HG03159 (cell line): ENCODE measurements at regions not wholly inside any gene's neighbourhood (a gene's known extent, or its start where the extent isn't known, plus 50 kb on each side); places are given as distances from the start of the nearest gene placed in this dataset.

Experiments used
- ATAC-seq: cut with Tn5 transposase; IDR thresholded peaks from one replicate; pipeline ENCODE4 v1.9.1; 2021; ENCODE audit warnings: mild to moderate bottlenecking, moderate library complexity; ENCODE audit not compliant: unreplicated experiment

DNA sequence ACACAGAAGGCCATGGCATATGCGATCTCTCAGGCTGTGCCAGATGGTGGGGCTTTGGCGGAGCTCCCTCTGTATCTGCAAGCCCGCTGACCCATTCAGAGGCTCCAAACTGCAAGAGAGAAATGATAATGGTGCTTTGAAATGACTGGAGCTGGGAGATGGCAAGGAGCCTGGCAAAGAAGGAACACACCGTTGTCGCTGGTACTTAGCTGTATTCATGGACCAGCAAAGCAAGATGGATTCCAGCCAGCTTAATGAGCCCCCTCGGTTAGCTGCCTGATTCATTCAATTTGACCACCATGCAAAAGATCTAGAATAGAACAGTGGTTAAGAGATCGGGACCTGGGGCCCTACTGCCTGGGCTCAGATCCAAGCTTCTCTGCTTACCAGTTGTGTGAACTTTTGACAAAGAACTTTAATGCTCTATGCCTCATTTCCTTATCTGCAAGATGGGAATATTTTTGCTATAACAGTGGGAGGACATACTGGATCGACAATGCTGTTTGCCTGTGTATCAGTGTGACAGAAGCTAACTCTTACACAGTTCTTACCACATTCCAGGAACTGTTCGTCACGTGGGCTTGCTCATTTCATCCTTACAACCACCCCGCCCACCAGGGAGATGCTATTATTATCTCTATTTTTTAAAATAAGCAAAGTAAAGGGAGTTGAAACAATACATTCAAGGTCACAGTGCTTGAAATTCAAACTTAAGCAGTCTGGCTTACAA, 317.8 kb upstream of the SULF2 start:
- no peak for ATAC-seq

DNA sequence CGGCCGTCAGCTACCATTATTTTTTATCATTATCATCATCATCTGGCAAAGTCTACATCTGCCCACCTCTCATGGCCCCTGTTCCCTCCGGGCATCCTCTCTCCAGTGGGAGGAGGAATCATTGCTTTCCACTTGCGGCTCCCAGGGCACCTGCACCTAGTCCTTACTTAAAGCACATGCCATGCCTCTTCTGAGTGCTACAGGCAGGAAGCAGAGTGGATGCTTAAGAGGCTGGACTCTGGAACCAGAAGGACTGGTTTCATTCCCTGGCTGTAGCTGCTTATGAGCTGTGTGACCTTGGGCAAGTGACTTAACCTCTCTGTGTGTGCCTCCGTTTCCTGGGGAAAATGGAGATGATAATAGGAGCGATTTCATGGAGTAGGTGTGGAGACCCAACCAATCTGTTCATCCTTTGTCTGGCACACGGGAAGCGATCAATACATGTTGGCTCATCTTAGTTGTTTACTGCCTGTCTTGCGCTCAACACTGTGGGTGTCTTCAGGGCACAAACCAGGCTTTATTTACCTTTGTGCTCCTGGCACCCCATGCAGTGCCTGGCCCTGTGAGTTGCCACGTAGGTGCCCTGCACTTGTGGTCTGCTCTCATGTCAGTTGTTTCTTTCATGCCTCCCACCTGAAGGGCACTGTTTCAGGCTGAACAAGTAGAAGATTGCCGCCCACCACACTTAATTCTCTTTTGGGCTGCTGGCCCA, 317.0 kb upstream of the SULF2 start:
- no peak for ATAC-seq

DNA sequence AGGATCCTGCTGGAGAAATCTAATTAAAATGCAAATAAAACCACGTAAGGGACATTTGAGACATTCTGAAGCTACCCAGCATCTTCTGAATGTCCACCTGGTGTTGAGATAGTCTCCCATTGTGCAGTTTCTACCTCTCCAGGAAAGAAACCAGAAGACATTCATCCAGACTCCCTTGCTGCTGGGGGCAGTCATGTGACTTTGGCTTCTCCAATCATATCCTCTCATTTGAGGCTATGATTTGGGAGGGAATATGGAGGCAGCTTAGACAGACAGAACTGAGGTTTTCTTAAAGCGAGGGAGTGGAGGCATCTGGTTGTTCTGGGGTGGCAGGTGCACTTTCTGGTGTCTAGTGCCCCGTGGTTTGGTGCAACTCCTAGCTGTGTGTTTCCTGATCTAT, 315.2 kb upstream of the SULF2 start:
- ATAC-seq: no peak

DNA sequence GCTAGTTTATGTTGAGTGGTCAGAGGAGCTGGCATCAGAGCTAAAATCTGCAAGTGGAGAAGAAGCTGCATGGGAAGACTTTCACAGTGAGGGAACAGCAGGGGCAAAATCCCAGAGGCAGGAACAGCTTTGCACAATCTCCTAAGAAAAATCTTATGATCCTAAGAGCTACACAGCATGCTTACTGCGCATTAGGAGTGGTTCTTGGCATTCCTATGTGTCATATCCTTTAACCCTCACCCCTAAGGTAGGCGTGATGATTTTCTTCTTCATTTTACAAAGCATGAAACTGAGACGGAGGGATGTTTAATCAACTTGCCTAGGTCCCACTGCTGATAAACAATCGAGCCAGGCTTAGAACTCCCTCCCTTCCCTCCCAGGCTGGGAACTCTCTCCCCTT, 313.6 kb upstream of the SULF2 start:
- no peak for ATAC-seq

DNA sequence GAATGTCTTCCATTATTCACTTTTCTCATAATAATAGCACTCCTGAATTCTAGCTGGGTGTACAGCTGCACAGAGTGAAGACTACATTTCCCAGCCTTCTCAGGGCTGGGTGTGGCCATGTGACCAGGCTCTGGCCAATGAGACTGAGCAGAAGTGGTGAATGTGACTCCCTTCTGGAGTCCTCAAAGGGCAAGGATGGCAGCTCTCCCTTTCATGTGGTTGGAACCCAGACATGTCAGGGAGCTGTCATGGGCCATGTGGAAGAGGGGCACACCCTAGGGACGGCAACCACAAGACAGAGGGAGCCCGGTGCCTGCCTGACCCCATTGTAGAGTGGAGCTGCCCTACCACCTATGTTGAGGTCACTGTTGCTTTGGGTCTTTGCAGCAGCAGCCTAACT, 312.8 kb upstream of the SULF2 start:
- no peak for ATAC-seq

DNA sequence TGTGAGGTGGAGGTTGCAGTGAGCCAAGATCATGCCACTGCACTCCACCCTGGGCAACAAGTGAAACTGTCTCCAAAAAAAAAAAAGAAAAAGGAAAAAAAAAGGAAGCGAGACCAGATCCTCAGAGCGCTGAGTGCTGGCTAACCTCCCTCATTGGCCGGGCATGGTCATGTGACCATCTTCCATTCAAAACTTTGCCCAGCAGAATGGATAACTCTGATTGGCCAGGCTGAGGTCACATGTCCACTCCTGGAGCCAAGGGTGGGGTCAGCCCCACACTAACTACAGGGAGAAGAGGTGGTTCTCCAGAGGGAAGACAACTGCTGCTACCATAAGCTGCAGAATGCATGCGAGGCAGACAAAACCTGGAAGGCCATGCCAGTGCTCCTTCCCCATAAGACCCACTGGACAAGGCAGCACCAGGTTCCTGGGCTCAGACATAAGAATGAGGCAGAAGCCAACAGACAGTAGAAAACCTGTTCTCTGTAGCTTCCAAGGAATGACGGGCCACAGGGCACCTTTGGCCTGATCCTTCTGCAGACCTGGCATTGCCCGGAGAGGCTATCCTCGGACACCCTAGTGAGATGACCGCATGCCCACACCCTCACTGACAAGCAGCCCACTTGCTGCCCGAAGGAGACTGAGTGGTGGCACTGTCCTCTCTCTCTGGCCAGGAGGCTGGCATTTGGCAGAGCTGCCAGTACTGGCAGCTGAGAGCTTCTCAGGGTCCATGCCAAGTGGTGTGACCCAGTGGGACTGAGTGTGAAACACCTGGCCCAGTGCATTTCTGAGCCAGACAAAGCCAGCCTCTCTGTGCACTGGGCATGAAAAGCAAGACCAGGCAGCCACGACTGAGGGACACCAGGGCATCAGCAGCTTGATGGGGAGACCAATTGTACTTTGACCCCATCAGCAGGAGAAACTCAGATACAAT, 311.9 kb upstream of the SULF2 start:
- no peak for ATAC-seq

DNA sequence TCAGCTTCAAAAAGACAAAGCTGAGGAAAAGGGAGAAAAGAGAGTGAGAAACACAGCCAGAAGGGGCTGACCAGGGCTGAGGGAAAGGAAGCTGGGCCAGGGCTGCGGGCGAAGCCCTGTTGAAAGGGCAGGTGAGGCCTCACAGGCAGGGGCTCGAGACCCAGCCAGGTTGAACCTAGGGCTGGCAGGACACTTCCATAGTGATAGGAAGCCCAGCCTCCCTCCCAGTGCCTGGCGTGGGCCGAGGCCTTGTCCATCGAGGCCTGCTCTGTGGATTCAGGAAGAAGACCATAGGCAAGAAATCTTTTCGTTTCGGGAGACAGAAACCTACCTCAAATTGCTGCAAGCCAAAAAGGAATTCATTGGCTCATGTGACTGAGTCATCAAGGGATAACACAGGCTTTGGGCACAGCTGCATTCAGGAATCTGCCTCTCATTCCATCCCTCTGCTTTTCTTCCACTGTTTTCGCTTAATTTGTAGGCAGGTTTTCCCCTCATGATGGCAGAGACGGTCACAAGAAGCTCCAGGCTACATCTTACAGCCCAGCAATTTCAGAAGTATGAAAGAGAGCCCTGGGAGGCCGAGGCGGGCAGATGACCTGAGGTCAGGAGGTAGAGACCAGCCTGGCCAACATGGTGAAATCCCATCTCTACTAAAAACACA, 311.1 kb upstream of the SULF2 start:
- ATAC-seq: no peak

DNA sequence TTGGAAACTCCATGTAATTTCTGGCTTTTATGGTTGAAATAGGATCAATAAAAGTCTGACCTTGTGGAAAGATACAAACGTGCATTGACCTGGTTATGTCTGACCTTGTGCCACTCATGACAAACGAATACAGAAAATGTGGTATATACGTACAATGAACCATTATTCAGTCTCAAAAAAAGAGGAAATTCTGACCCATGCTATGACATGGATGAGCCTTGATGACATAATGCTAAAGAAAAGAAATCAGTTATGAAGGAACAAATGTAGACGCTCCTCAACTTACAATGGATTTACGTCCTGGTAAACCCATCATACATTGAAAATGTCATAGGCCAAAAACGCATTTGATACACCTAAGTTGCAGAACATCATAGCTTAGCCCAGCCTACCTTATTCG, 309.7 kb upstream of the SULF2 start:
- ATAC-seq: no peak

DNA sequence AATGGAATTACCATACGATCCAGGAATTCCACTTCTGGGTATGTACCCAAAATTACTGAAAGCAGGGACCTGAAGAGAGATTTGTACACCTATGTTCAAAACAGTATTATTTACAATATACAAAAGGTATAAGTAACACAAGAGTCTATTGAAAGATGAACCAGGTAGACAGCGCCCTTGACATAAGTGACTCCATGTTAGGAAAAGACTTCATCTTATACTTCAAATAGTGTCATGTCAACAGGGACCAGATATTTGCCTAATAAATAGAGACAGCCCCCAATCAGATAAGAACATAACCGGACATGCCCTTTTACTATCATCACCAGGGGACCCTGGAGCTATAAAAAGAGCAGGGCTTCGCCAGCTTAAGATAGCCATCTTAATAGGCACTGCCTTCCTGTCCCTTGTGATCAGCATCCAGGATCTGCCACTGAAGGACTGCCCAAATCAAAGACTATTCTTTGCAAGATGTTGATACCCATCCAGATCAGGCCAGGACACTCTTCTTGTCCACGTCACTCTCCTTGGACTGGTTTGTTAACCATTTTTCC, 309.0 kb upstream of the SULF2 start:
- ATAC-seq: no peak

DNA sequence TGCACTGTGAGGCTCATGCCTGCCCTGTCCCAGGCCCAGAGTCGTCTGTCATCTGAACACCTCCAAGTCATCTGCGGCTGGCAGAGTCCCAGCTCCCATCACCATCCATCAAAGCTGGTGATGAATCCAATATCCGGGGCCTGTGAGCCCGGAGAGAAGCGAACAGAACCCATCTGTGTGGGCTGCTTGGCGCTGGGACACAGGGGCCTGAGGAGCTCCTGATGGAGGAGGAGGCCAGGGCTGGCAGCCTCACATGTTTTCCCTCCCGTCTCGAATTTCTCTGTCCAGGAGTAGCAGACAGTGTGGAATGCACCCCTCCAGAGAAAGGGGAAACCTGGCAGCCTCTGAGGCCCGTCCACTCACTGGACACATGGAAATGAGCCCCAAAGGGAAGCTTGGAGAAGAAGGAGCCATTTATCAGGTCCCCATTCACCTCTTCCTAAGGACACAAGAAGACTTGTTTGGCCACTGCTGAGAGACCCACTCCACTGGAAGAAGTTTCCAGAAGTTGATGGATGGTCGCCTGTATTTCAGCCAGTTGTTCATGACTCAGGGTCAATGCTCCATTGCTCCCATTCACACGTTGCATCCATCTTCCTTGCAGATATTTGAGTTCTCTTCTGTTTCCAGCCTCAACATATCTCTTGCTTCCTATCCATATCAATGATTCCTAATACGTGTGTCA, 307.5 kb upstream of the SULF2 start:
- no peak for ATAC-seq

DNA sequence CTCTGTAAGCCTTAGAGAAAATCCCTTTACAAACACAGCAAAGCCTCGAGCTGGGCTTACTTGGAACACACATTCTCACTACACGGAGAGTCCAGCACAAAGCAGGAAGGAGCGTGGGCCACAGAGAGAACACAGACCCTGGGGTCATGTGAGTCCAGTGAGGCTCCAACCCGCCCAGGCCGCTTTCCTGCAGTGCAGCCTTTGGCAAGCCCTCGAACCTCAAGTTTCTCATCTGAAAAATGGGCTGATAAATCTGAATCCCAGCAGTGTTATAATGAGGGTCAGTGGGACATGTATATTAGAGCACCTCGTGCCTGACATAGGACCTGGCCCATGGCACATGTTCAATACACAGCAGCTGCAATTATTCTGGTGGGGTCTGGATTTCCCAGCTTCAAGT, 305.5 kb upstream of the SULF2 start:
- ATAC-seq: no peak

DNA sequence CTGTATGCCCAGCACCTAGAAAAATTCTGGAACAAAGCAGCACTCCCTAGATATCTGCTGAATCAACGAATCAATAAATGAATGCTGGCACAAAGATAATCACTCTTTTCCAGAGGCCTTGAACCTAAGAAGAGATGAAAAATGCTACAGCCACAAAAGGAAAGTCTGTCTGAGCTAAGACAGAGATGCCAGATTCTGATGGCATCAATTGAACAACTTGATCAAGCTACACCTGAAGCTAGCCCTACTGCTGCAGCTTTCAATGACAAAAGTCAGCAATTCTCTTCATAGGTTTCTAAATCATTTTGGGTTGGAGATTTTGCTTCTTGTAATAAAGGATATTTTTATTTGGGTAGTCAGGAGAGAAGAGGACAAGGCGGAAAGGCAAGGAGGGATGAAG, 305.0 kb upstream of the SULF2 start:
- no peak for ATAC-seq

DNA sequence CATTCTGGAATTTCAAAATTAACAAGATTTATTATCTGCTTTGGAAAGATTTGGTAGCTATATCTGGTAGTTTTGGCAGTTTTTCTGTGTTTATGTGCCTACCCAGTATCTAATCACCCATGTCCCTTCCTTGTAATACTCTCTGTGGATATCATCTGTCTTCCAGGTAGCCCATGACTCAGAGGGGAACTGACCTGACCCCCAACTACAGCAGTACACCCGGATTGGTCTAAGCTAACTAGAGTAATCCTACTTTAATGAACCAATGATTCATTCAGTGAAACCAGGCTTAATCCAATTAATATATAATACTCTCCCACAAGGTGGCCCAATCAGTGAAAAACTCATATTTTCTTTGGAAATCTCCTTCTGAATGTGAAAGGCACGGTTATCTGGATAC, 295.3 kb upstream of the SULF2 start:
- no peak for ATAC-seq

DNA sequence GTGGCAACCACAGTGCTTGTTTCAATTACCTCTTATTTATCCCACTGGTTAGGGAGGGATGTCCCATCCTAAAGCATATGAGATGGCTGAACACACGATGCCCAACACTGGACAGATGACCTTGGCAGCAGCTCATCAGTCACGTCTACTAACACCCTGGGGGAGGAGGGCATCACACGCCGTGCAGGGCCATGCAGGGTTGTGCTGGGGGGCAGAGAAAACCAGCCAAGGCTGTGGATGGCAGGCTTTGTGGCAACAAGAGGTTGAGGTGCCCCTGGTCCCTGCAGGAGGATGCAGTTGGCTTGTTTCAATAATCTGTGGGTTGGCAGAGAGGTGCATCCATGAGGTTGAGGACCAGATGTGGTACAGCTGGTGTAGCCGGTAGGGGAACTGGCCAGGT, 293.7 kb upstream of the SULF2 start:
- no peak for ATAC-seq

DNA sequence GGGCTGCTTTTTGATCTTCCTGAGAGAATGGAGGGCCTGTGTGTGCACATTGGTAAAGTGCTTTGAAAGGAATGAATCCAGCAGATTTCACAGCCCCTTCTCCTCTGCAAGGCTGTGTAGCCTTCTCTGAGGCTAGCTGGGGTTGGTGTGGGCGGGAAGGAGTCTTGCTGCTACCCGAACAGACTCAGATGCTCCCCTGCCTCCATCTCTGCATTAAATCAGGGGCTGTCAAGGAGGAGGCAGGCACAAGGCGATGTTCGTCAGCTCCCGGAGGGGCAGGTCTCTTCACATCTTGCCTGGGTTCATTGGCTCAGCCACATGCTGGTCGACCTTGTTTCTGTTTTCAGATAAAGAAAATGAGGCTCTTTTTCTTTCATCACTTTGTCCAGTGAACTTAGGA, 291.5 kb upstream of the SULF2 start:
- no peak for ATAC-seq

DNA sequence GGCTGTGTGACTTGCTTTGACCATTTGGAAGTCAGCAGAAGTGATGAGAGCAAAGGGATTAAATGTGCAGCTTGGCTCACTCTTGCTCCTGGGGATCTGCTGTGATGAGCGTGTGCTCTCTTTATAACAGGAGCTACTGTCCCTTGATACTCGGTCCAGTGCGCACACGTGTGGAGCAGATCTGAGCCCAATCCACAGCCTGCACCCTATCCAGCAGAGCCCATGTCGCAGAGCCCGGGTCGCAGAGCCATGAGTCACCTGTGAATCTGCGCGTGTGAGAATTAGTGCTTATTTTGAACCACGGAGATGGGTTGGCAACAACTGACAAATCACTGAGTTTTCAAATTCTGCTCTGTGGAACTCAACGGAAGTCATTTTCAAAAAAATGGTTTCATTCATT, 291.0 kb upstream of the SULF2 start:
- no peak for ATAC-seq

DNA sequence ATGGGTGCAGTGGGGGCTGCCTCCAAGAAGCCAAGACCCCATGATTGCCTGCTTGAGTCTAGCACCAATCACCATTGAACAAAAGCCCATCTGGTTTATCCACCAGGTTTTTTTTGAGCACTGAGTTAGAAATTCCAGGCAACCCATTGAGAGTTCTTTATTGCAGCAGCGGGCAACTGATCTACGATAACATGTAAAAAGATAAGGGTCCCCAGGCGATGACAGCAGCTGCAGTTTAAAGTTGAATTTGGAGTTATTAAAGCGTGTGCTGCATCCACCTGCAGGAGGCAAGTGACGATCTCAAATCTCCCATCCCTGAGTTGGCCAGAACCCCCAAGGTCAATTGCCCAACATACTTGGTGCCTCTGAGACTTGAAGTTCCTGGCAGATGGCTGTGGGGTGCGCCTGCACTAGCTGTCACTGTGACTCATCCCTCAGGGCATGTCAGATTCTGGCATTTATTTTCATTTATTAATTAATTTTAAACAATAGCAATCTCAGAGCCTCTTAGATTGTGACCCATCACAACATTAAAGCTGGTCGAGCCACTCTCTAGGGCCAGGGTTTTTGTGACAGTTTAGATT, 290.4 kb upstream of the SULF2 start:
- no peak for ATAC-seq

DNA sequence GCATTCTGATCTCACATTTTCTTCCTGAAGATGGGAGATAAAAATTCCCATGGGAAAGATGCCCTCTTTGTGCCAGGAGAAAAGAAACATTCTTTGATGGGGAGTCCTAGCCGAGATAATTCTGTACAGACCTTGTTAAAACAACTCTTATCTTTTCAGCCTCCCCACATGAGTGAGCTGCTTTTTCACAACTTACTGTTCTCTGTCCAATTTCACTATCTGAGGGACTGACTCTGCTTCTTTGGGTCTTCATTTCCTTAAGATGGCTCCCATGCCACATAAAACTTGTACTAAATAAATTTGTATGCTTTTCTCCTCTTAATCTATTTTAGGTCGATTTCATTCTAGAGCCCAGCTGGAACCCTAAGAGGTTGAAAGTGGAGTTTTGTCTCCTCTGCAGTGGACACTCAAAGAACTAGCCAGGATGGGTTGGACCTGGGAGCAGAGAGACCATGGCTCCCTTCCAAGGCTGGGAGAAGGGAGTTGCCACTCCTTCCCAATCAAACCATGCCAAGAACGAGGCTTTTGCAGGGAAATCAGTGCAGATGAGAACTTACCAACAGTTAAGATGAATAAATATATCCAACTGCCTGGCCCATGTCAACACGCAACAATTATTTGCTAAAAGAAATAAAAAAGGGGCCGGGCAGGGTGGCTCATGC, 285.8 kb upstream of the SULF2 start:
- ATAC-seq: no peak

DNA sequence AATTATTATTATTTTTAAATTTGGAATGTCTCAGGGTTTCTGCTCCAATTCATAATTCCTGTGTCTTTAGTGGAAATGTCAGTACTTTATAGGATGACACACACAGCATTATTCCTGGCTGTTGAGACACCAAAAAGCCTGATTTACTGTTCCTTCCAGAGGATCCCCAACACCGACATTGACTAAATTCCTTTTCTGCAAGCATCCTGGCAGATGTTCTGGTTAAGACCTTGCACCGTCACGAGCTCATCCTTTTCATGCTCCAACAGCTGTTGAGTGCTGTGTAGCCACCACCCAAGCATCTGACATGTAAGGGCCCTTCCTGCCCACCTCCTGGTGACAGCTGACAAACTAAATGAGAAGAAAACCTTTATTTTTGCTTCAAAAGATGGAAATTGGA, 284.3 kb upstream of the SULF2 start:
- no peak for ATAC-seq
